HG03432 (cell line): ENCODE measurements at regions not wholly inside any gene's neighbourhood (a gene's known extent, or its start where the extent isn't known, plus 50 kb on each side); places are given as distances from the start of the nearest gene placed in this dataset.
A peak's percentile ranks its signal among the peaks of the same experiment; 100 is the strongest.
"Not testable (repeated sequence)": the region's sequence is repeated elsewhere in the genome, so short reads cannot be mapped to it uniquely, and the experiment has no call there.

Experiments
- ATAC-seq: cut with Tn5 transposase; IDR thresholded peaks from one replicate; pipeline ENCODE4 v1.9.1; 2021; ENCODE audit warnings: mild to moderate bottlenecking, moderate library complexity; ENCODE audit not compliant: unreplicated experiment

DNA sequence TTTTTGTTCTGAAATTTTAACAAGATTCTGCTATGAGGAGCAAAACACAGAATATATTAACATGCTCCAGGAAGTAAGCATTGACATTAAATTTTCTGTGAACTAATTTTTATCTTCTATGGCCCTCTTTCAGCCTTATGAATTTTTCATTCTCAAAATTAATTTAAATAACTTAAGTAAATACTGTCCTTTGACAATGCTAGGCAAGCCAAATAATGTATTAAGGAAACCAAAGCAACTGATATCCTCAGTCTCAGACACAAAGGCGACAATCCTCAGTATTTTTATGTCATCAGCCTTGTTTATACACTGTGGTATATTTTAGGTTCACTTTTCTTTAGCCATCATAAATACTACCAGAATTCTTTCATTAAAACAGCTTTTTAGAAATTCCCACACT lies 159.8 kb downstream of the CGGBP1 start:
- ATAC-seq = no peak

DNA sequence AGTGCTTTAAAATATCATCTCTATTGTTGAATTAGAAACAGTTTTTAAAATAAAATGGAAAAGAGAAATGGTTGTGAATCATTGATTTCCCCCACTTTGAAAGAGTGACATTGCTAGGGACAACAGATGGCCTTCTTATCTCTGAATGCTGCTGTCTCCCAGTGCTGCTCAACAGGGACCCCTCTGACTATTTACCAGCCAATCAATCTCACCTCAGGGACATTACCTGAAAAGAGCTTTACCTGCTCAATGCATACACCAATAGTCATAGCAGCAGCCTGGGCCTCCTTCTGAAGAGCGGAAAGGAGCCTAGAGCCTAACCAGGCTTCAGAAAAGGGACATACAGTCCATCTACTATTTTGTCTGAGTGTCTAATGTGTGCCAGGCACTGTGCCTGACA lies 162.8 kb downstream of the CGGBP1 start:
- ATAC-seq = no peak

DNA sequence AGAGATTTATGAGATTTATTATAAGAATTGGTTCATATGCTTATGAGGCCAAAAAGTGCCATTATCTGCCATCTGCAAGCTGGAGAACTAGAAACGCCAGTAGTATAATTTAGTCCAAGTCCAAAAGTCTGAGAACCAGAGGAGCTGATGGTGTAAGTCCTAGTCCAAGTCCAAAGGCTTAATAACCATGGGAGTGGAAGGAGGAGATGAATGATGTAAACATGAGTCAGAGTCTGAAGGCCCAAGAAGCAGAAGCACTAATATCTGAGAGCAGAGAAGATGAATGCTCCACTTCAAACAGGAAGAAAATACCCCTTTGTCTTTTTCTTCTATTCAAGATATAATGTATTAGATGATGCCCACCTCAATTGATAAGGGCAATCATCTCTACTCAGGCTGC lies 185.7 kb downstream of the CGGBP1 start:
- no peak for ATAC-seq

DNA sequence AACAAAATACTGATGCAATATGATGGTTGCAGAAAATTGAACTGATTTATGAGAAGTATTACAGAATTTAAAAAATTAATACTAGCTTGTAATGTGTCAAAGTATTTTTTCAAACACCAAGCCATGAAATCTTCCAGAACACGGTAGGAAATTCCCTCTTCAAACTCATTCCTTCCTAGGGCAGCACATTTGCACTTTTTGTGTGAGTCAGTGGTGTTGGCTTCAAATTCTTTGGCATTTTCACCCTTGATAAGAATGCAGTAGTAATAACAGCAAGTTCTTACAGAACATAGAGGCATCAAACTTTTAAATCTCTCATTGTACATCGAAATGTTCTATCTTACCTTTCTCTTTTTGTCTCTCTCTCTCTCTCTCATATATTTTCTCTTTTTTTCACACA lies 191.8 kb downstream of the CGGBP1 start:
- ATAC-seq = no peak

DNA sequence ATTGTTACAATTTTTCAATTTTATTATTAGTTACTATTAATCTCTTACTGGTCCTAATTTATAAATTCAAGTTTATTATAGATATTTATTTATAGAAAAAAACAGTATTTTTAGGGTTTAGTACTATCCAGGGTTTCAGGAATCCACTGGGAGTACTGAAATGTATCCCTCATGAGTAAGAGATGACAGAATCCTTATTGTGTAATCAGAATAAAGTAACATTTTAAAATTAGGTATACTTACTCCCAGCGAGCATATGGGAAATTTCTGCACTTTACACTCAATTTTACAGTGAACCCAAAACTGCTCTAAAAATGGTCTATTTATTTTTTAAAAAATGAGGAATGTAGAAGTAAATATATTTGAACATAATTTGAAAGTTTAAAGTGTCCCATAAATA lies 202.7 kb downstream of the CGGBP1 start:
- ATAC-seq = no peak

DNA sequence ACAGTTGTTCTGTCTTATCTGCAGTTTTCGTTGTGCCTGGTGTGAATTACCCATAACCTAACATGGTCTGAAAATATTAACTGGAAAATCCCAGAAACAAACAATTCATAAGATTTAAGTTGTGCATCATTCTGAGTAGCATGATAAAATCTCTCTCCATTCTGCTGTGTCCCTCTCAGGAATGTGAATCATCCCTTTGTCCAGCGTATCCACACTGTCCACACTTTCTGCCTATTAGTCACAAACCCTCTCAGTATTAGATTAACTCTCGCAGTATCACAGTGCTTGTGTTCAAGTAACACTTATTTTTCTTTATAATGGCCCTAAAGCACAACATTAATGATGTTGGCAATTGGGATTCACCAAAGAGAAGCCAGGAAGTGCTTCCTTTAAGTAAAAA lies 203.2 kb downstream of the CGGBP1 start:
- no peak for ATAC-seq

DNA sequence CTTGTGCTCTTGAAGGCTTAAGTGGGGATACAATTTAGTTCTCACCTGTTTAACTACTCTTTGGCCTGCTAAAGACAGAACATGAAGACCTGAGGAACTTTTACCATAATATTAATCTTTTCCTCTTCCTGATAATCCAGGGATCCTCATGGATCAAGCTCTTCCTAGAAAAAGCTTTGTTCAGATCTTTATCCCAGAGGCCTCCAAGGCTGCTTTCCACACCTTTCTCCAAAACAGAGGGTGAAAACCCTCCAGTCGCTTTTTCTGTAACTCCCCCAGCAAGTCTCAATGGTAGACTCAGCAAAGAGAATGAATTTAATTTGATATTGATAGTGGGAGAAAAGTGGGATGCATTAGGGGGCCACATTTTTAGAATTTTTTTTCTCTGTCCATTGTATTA lies 203.6 kb downstream of the CGGBP1 start:
- ATAC-seq = no peak

DNA sequence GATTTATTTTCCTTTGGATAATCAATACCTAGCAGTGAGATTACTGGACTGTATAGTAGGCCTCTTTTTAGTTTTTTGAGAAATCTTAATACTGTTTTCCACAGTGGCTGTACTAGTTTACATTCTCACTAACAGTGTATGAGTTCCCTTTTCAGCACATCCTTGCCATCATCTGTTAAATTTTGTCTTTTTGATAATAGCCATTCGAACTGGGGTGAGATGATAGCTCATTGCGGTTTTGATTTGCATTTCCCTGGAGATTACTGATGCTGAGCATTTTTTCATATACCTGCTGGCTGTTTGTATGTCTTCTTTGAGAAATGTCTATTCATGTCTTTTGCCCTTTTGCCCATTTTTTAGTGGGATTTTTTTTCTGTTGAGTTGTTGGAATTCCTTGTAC lies 210.8 kb downstream of the CGGBP1 start:
- ATAC-seq = no peak

DNA sequence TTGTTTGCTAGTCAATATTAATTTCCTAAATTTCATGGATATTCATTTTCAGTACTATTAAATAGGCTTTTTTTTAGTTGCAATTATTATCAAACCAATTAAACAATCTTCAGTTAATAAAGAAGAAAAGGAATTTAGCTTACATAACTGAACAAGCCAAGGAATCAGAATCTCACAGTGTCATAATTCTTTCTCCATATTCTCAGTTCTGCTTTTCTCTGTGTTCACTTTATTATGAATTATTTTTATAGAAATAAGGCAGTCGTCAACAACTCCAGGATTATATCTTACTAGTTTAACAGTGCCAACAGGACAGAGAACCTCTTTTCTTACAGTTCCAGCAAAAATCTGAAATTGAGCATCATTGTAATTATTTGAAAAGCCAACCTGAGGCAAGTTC lies 221.7 kb downstream of the CGGBP1 start:
- ATAC-seq = no peak

DNA sequence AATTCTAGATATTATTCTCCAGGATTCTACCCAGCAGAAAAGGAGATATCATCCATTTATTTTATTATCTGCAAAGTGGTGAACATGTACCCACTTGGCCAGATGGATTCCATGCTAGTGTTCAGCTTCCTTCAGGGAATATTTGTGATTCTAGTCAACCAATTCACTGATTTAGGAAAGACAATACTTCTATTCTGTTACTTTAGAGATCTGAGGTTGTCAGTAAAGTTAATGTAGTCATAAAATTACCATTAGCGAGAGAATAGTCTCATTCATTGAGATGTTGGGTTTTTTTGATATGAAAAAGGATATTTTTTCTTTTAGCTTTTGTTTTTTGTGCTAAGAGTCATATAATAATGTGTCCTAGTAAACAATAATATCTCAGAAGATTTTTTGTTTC lies 222.8 kb downstream of the CGGBP1 start:
- ATAC-seq = no peak

DNA sequence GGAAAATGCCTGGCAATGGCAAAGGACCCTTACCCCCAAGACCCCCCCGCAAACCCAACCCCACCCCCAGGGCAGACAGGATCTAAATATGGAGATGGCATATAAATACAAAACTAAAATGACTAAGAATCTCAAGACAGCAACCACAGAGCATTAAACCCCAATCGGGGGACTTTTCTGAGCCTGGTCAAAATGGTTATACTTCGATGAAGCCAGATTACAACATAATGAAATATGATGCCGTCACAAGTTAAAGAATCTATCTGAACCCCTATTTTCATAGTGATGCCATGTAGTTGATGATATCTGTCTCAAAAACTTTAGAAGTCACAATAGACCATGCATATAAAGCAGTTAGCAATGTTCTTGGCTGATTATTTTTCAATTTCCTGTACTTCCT lies 223.6 kb downstream of the CGGBP1 start:
- no peak for ATAC-seq

DNA sequence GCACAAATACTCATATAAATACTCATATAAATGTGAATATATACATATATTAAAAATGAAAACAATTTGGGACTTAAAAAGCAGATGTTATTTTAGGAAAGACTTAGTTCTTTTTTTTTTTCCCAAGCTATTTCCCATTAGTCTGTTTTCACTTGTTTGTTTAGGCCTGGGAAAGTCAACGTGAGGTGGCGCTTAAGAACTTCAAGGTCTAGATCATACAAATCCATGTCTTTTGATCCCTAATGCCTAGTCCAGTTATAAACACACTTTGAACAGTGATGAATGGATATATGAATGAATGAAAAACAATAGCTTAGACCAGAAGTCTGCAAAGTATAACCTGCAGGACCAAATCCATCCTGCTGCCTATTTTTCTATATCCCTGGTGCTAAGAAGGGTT lies 224.5 kb downstream of the CGGBP1 start:
- ATAC-seq = no peak

DNA sequence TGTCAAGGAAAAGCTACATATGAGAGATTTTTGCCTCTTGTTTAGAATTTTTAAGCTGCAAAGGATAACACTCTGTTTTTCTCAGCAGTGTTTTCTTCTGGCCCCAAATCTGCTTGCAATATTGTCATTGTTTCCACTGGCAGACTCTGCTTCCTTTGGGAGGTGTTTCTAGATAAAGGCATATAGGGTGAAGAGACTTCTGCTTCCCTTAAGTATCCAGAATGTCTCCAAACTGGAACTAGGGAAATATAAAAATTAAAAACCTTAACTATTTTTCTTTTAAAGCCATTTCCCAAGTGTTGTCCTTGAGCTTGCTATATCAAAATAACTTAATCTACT lies 225.8 kb downstream of the CGGBP1 start:
- ATAC-seq = no peak

DNA sequence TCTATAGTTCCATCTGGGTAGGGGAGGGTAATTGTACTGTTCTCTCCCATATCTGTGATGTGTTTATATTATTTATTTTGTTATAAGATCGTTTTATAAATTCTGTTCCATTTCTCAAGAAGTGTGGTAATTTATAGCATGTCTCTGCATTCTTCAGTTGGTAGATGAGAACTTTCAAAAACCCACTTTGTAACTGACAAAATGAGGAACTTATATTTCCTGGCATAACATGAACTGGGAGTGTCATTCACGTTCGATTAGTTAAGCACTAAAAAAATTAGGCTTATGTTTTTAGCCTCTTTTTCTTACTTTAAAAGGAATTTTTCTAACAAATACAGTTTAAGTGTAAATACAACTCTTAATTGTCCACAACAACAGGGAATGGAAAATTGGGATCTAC lies 230.8 kb downstream of the CGGBP1 start:
- ATAC-seq = no peak

DNA sequence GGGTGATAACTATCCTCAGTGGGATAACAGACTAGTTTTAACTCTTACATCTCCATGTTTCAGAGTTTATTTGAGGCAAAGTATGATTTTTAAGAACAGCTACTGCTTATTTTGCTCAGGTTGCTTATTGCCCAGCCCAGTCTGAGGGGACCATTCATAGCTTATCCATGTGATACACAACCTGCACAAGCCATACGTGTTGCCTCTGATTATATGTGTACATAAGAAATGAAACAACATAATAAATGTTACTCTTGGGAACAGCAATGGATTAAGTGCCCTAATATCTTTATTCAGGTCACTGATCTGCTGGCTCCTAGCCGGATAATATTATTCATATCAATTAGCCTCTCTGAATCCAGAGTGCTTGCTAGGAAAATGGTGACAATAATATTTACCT lies 236.2 kb downstream of the CGGBP1 start:
- ATAC-seq = no peak

DNA sequence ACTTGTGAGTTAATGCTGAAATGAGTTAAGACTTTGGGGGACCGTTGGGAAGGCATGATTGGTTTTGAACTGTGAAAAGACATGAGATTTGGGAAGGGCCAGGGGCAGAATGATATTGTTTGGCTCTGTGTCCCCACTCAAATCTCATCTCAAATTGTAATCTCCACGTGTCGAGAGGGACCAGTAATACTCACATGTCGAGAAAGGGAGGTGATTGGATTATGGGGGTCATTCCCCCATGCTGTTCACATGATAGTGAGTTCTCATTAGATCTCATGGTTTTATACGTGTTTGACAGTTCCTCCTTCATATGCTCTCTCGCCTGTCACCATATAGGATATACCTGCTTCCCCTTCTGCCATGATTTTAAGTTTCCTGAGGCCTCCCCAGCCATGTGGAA lies 245.3 kb downstream of the CGGBP1 start:
- ATAC-seq = not testable (repeated sequence)

DNA sequence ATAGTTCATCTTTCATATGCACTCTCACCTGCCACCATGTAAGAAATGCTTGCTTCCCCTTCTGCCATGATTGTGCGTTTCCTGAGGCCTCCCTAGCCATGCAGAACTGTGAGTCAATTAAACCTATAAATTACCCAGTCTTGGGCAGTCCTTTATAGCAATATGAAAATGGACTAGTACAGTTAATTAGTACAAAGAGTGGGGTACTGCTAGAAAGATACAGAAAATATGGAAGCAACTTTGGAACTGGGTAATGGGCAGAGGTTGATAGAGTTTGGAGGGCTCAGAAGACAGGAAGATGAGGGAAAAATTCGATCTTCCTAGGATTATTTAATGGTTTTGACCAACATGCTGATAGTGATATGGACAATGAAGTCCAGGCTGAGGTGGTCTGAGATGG lies 246.9 kb downstream of the CGGBP1 start:
- no peak for ATAC-seq

DNA sequence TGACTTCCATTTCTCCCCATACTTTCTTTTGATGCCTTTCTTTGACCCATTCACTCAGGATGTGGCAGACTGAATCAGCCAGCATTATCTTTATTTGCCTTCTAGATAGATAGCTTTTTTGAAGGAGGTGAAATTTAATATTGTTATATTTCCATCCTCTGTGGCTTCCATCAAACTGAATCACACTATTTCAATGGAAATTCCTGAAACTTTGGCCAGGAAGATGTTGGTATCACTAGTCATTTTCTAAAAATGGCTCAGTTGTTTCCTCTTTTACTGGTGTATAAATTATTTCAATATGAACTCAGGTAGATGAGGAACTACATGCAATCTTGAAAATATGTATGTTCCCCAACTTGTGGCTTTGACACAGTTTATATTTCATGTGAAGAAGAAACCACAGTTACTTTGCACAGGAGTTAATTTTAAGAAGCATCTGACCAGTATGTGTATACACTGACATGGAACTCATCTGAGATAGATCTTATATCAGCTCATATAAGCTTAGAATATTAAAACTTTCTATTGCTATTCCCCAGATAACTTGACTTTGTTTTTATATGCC lies 248.3 kb downstream of the CGGBP1 start:
- no peak for ATAC-seq

DNA sequence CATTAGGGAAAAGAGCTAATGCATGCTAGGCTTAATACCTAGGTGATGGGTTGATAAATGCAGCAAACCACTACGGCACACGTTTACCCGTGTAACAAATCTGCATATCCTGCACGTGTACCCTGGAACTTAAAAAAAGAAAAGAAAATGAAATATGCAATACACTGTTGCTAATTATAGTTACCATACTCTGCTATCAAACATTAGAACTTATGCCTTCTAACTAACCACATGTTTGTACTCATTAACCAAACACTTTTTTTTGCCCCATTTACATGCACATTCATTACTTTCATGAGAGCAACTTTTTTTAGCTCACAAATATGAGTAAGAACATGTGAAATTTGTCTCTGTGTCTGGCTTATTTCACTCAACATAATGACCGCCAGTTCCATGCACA lies 253.1 kb downstream of the CGGBP1 start:
- ATAC-seq = peak; percentile 93

DNA sequence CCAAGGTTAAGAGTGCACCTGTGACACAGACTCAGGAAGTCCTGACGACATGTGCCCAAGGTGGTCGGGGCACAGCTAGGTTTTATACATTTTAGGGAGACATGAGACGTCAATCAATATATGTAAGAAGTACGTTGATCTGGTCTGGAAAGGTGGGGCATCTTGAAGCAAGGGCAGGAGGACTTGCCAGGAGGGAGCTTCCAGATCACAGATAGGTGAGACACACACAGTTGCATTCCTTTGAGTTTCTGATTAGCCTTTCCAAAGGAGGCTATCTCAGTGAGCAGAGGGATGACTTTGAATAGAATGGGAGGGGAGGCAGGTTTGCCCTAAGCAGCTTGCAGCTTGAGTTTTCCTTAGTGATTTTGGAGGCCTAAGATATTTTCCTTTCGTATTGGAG lies 257.4 kb downstream of the CGGBP1 start:
- ATAC-seq = no peak

DNA sequence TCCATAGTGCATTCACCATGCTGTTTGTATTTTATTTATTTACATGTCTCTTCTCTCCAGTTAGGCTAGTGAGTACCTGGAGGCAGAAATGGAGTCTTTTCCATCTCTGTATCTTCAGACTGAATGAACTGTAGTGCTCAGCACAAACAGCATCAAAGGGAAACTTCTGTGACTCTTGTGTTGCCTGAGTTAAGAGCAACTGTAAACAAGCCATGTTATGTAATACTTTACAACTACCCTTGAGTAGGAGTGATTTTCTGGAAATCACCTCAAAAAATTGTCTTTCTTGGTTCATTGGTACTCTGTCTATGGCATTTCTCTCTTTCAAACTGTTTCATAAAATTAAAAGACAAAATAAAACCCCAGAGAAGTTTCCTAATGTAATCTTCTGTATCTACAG lies 258.3 kb downstream of the CGGBP1 start:
- no peak for ATAC-seq

DNA sequence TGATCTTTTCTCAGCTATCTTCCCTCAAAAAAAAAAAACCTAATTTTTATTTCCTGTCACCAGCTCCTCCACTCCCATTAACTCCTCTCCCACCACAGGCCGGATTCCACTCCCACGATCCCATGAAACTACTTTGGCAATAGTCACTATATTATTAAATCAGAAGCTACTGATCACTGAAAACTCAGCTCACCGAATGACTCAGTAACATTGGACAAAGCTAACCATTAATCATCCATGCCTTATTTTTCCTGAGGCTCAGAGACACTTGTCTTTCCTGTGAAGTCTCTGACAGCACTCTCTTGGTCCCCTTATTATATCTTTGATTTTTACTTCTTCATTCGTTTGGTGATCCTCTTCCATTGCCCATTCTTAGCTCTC lies 260.2 kb downstream of the CGGBP1 start:
- no peak for ATAC-seq

DNA sequence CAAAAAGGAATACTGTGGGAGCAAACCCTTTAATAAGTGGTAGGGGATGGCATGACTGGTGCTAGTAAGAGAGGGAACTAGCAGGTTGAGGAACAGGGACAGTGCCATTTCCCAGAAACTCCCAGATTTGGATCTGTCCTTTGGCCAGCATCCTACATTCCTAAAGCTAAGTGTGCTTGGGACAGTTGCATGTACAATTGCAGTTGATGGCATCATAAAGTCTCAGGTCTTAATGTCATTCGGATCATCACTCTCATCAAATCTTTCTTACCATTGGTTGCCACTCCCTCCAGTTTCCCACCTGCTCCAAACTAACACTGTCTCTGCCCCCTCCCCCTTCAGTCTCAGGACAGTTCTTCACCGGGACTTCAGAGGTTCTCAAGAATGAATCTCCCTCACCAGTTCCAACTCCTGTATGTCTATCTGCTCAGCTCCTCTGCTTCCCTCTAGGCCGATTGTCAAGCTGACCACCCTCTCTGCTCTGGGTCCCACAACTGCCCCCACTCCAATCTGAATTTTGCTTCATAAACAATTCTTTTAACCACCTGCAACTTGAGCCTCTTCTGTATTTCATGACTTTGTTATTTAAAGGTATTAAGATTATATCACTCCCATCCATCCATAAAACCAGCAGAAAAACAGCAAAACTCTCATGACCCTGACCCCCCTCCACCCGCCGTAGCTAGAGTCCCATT lies 260.8 kb downstream of the CGGBP1 start:
- no peak for ATAC-seq
